C1 segment of cervical spinal cord (tissue), 14 donors: ENCODE measurements at regions not wholly inside any gene's neighbourhood (a gene's known extent, or its start where the extent isn't known, plus 50 kb on each side); places are given as distances from the start of the nearest gene placed in this dataset.
"Not testable (repeated sequence)": the region's sequence is repeated elsewhere in the genome, so short reads cannot be mapped to it uniquely, and the experiment has no call there.

Experiments
- DNase-seq, 14 donors: peaks; one replicate each; lab custom pipeline; 2025; lab: John Stamatoyannopoulos, UW

DNA sequence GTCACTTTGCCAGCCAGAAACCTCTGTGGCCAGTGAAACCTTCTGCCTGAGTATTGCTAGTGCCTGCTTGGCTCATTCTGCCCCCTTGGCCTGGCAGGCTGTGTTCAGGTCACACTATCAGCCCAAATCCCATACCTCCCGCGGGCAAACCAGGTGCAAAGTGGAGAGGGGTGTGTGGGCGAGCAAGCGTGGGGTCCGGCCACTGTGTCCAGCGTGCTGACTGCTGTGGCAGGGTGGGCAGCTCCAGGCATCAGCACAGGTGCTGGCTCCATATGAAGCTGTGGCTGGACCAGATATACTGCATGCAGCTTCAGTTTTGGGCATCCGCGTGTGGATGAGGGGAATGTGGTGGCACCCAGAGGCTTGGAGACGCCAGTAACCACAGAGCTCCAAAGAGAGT lies 576.5 kb upstream of the EDIL3 start:
- DNase-seq: no peak

DNA sequence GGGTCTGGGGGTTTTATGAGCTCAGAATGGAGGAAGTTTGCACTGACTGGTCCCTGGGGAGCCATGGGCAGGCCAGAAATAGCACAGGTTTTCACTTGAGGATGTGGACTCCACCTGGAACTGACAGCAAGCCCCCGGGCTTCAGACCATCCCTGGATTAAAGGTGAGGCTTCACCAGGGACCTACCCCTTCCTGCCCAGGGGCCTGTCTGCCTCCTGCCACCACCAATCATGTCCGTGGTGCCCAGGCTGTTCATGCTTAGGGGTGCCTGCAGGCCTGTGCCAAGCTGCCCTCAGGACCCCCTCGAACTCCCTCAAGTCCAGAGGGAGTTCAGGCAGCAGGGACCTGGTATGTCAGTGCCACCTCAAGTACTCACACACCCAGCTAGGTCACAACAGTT lies 577.2 kb upstream of the EDIL3 start:
- no peak for DNase-seq

DNA sequence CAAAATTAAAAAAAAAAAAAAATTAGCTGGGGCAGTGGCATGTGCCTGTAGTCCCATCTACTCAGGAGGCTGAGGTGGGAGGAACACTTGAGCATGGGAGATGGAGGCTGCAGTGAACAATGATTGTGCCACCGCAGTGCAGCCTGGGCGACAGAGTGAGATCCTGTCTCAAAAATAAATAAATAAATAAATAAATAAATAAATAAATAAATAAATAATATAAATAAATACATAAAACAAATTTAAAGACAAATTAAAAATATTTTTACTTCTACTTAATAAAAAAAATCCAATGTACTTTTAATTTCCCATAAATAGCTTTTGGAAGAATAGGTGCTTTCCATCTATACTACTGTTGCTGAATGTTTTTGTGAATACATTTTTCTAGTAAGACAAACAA lies 598.4 kb upstream of the EDIL3 start:
- no peak for DNase-seq

DNA sequence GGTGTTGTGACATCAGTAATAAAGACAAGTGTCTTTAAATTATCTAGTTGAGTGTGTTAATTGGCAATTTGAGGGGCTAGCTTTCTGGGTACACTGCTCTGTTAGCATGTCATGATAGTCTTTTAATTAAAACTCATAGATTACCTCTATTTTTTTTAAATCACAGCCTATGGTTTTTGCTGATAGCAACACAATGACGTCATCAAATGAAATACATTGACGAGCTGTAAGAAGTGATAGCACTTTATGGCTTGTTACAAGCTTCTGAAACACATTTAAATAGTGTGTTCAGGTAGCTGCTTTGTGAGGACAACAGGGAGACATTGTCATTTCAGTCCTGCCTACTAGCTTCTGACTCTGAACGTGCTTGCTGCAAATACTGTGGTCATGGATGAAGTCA lies 600.5 kb upstream of the EDIL3 start:
- no peak for DNase-seq

DNA sequence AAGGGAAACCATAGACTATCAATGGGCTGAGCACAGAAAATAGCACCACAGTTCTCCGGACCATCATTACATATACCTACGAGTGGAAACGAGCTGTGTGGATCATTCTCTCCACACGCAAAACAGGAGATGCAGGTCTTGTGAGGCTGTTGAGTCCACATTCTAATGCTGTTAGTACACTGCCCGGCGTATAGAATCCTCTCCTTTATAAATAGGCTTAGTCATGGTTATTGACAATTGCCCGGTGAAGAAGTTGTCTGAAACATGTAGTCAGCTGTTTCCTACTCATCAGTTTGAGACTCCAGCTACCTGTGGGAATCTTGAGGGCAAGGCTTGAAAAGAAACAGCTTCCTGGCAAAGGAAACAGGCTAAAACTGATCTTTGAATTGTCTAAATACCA lies 602.0 kb upstream of the EDIL3 start:
- DNase-seq: no peak

DNA sequence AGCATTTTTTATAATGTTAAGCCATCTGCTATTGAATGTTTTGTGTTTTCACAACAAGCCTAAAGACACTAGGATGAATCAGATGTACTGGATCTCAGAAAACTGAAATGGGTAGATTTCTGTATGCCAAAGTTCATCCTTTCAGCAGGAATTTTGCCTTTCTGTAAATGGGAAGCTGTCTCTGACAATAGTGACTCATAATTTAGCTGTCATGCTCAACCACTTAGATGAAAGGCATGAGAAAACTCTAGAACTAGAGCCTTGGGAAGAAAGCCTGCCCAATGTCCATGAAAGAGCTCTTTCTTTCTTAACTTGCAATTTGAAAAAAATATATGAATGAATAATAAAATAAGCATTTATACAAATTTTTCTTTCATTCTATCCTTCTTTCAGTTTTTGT lies 616.0 kb upstream of the EDIL3 start:
- no peak for DNase-seq

DNA sequence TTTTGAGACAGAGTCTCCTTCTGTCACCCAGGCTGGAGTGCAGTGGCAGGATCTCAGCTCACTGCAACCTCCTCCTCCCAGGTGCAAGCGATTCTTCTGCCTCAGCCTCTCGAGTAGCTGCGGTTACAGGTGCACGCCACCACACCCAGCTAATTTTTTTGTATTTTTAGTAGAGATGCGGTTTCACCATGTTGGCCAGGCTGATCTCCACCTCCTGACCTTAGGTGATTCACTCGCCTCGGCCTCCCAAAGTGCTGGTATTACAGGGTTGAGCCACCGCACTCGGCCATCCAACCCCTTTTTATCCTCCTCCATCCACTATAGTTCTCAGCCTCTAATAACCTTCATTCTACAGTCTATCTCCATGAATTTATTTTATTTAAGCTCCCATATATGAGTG lies 617.3 kb upstream of the EDIL3 start:
- not testable (repeated sequence) for DNase-seq

DNA sequence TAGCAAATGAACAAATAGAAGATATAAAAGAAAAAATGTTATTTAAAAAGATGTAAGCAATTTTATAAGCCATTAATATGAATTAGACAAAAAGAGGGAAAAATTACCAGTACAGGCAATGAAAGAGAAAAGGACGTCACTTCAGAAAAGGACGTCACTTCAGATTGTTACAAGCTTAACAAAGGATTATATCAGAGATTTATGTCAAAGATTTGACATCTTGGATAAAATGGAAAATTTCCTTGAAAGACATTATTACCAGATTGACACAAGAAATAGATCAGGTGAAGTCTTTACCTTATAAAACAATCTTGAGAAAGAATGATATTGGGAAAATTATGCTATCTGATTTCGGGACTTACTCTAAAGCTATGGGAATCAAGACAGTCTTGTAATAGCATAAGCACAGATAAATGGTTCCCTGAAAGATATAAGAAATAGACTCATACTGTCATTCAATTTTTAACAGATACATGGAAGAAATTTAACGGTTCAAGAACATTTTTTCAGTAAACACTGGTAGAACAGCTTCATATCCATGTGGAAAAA lies 625.4 kb upstream of the EDIL3 start:
- DNase-seq: no peak

DNA sequence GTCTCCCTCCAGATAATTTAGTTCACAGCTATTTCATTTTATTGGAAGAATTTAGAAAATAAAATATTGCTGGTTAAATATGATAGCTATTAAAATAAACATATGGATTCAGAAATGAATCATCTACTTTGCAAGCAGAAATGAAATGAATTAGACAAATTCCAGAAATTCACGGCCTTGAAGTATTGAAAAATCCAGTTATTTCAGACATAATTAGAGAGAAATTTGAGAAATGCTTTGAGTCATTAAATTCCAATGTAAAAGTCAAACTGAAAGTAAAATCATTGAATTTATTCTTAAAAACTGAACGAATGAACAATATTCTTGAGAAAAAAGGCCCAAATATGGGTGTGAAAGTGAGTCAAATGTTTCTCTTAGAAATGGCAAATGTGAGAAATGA lies 632.6 kb upstream of the EDIL3 start:
- no peak for DNase-seq

DNA sequence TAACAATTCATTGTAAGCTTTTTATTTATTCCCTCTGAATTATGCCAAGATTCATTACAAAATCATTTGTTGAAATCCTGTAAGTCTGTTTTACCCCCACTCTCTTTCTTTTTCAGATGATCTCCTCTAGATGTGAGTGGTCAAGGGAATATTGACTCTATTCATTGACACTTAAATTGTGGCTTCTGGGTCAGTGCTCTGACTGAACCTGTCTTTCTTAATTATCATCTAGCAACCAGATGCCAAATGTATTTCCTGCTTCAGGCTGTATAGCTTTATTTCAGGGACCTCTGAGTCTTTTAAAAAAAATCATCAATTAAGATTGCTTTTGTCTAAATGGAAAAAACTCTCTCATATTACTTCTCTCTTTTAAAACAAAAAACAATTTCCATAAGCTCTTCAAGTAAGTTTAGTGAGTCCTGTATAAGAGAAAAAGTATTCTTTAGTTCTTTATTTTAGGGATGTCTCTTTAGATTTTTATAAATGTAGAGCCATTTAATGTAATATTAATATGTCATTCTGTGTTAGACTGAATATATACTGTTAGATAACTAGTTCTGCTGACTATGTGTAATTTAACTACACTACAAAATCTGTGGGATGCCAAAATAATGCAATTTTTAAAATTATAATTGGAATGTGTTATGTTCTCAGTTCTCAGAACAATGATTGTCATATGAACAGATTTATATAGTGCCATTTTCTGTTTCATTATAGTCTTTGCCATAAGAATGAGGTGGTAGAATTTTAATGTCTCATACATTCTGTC lies 645.8 kb upstream of the EDIL3 start:
- no peak for DNase-seq

DNA sequence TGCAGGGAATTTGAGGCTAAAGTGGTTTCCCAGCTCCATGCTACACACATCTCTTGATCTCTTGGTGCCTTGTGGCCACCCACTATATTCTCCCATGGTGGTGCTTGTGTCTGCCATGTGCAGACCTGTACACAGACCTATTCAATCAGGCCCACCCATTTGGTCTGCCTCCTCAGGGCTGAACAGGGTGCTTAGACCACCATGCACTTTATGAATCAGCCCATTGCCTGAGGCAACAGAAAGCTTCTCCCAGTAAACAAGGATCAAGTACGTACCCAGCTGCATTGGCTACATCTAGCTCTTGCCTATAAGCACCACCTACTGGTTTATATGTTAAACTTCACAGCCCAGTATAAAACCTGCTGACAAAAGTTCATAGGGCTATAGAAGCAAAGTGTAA lies 664.3 kb upstream of the EDIL3 start:
- DNase-seq: peak in 3 of 14 donors; percentile 4 to 6 (median 5)

DNA sequence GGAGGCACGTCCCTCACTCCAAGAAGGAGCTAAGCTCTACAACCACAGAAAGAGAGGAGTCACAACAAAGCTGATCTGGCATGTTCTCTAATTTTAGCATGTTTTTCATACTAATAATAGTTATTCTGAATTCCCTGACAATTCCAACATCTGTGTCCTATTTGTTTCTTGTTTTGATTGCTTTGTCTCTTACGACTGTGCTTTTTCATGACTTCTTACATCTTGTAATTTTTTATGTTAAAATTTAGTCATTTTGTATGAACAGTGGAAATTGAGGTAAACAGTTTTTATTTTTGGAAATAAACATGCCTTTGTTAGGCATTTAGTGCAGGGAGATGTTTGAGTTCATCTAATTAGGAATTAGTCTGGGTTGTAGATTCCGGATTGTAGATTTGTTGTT lies 668.1 kb upstream of the EDIL3 start:
- DNase-seq: no peak

DNA sequence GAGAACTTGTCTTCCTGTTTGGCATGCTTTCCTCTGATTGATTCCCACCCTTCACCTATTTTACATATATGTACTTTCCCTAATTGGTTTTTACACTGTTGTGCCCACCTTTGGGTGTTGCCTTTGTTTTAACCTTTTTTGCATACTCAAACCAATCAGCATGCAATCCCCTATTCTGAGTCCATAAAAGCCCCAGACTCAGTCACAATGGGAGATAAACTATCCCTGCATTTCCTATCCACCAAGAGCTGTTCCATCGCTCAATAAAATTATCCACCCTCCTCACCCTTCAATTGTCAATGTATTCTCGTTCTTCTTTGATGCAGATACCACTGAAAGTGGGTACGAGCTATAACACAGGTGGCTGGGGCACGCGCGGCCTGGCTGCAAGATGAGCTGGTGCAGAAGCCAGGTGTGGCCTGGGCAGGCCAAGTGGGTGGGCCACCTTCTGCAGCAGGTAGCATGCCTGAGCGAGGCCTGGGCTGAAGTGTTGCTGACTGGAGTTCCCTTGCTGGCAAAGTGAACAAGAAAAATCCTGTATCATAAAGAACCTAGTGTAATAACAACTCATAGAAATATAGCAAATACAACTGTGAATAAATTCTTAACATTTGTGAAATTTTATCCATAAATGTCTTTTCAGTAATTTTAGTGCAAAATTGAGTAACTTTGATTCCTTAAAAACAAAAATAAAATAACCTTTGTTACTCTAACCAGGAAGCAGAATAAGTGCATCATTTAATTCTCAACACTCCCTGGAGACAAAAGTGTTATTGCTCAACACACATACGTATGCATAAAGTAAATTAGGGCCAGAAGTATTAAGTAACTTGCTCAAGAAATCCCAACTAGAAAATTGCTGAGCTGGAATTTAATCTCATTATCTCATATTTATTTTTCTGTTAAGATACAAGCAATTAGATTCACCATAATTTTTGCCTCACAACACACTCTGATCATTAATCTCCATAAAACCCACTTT lies 685.3 kb upstream of the EDIL3 start:
- no peak for DNase-seq

DNA sequence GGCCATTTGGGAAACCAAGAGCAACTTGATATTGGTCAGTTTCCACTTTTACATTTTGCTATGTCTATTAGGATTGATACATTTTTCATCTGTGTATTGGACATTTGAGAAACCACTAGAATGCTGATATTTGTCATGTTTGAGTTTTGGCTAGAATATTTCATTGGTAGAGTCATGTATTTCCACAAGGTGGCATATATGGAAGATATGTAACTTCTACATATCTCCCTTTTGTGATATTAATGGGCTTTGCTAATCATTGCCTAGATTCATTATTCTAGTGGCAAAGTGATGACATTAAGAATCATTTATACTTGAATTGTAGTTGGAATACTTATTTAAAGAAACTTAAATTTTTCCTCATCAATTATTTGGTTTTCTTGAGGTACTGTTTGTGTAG lies 692.9 kb upstream of the EDIL3 start:
- no peak for DNase-seq

DNA sequence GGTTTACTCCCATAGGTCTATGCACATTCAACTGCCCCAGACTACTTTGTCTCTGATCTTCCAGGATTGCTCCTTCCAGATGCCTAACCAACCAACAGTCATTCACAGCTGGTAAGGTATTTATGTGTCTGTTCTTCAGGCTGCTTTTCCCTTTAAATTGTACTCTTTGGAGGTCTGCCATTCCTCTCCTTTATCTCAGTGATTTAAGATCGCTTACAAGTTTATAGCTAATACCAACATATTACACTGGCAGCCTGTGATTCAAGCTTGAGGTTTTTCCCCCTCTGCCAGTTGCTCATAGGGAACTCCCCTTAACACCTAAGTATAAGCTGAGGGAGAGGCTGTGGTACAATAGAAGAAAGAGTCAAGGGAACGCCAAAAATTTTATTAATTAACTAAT lies 711.7 kb upstream of the EDIL3 start:
- DNase-seq: no peak

DNA sequence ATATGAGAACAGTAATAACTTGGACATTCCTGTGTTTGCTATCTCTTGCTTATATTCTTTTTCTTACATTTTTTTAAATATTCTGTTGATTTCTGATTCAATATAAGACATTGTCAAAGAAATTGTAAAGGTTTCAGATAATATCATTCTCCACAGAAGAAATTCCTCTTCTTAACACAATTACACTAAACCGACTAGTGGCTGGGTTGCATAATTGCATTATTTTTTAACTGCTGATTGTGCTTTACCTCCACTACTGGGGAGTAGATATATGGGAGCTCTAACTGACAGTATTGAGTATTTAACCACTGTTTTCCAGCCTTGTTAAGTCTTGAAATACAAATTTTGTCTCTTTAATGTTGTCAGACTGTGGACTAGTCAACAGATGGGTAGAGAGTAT lies 723.8 kb upstream of the EDIL3 start:
- DNase-seq: no peak

DNA sequence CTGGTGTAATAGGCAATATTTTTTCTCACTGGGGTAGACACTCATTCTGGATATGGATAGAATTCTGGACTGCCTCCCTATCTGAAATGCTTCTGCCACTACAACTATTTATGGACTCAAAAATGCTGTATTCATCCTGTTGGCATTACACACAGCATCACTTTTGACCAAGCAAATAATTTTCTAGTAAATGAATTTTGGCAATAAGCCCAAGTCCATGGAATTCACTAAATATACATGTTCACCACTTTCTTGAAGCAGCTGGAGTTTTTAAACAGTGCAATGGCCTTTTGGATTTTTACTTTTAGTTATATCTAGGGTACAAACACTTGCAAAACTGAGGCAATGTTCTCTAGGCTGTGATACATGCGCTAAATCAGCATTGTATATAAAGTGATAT lies 724.9 kb upstream of the EDIL3 start:
- DNase-seq: no peak

DNA sequence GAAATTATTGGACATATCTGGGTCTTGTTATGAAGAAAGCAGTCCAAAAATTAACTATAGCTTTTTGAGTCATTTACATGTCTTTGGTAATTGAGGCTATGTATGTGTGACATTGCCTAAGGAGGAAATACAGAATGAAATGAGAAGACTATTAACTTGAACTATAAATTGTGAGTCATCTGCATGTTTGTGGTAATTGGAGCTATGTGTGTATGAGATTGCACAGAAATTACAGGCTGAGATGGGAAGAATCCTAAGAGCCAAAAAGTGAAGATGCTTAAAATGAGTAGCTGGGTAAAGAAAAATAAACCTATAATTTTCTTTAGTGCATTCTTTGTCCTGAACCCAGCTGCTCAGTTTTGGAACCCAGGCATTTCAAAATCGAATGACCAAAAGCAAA lies 747.6 kb upstream of the EDIL3 start:
- no peak for DNase-seq

DNA sequence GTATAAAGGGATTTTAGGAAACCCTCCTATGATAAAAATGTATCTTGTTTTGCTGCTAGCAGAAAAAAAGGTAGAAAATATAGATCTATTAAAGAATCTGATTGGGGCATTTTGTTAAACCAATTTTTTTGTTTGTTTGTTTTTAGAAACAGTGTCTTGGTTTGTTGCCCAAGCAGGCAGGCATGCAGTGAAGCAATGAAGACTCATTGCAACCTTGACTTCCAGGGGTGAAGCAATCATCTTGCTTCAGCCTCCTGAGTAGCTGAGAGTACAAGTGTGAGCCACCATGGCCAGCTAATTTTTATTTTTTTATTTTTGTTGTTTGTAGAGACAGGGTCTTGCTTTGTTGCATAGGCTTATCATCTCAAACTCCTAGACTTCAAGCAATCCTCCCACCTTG lies 755.8 kb upstream of the EDIL3 start:
- DNase-seq: no peak

DNA sequence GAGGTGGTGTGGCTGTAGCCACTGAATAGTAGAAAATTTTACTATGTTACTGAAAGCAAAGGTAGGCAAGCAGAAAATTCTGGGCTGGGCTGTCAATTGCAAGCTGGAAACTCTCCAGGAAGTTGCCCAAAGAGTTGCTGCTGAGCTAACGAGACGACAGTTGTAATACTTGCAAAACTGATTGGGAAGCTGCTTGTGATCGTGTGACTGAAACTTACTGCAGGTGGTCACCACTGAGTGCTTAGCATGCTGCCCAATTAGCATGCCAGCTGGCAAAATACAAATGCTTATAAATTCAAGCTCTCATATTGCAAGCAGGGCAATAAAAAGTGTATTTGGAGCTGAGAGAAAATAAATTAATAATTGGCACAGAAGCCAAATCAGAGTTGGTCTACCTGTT lies 758.5 kb upstream of the EDIL3 start:
- no peak for DNase-seq

DNA sequence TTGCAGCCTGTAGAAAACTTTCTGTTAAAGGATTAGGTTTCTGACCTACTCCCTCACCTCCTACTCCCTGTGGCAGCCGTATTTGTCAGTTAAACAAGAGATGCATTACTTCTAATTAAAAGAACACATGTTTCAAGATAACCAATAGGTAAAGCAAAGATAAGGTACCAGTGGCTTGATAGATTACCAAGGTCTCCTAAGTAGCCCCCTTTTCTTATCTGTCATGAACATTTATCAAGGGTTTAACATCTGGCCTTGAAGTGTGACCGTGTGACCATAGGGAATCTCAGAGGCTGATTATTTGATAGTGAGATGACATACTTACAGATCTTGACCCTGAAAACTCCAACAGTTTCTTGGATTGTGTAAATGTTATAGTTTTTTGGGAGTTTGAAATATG lies 764.0 kb upstream of the EDIL3 start:
- no peak for DNase-seq

DNA sequence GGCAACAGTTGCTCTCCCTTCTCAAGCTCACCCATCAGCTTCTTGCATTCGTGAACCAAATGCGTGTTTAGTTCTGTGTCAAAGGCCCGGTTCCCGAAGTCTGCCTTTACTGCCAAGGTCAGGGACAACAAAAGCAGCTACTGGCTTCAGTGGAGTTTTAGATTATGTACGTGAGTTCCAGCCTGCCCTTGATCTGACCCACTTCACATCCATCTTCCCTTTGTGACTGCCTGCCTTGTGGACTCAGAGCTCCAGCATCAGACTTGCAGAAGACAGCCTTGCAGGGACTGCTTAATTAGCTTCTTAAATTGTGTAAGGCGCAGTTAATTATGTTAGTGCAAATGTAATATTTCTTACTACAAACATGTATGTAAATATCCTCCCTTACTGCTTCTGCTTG lies 774.7 kb upstream of the EDIL3 start:
- DNase-seq: no peak

DNA sequence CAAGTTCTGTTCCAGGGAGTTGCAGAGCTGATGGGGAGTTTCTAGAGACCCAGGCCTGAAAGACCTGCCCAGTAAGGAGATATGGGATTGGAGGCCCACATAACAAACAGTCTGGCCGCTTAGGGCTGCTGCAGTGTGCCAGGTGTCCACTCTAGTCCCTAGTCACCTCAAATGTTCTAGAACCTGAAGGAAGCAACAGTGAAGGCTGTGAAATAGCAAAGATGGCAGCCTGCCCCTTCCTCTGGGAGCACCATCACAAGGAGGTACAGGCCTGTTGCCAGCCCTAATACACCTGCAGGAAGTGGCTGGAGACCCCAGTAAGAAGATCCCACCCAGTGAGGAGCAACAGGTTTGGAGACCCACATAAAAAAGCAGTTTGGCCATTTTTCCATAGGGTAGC lies 783.8 kb upstream of the EDIL3 start:
- no peak for DNase-seq
